ENCODE measurements at regions not wholly inside any gene's neighbourhood (a gene's known extent, or its start where the extent isn't known, plus 50 kb on each side); places are given as distances from the start of the nearest gene placed in this dataset.

DNA sequence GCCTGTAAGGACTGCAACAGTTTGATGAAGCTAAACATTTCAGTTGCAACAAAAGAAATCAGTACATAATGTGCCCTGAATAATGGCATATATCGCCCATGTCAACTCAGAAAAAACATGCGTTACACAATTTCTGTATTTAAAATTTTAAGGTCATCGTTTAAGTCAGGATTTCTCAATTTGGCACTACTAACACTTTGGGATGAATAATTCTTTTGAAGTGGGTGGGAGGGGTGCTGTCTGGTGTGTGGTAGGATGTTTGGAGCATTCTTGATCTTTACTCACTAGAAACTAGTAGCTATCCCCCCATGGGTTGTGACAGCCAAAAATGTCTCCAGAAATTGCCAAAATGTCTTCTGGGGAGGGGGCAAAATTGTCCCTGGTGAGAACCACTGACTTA lies 50.7 kb upstream of the CNTNAP4 start:
- no peak overlapping the region for H3K4me3 ChIP-seq (ENCODE audit: low read depth, low read length)
- DNase-seq (ENCODE audit: low read depth) = no peak
- TF ChIP-seq, protein P1, sequence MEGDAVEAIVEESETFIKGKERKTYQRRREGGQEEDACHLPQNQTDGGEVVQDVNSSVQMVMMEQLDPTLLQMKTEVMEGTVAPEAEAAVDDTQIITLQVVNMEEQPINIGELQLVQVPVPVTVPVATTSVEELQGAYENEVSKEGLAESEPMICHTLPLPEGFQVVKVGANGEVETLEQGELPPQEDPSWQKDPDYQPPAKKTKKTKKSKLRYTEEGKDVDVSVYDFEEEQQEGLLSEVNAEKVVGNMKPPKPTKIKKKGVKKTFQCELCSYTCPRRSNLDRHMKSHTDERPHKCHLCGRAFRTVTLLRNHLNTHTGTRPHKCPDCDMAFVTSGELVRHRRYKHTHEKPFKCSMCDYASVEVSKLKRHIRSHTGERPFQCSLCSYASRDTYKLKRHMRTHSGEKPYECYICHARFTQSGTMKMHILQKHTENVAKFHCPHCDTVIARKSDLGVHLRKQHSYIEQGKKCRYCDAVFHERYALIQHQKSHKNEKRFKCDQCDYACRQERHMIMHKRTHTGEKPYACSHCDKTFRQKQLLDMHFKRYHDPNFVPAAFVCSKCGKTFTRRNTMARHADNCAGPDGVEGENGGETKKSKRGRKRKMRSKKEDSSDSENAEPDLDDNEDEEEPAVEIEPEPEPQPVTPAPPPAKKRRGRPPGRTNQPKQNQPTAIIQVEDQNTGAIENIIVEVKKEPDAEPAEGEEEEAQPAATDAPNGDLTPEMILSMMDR (IDR thresholded peaks at IDR 0.05; ENCODE audit: low read depth, low read length, missing control alignments) = no peak
- in situ Hi-C loops (cut with HindIII; ENCODE audit: low sequenced_read_pairs) = no loop called here
